ENCODE measurements at regions not wholly inside any gene's neighbourhood (a gene's known extent, or its start where the extent isn't known, plus 50 kb on each side); places are given as distances from the start of the nearest gene placed in this dataset.

- TF ChIP-seq CTCF (IDR thresholded peaks at IDR 0.05; ENCODE audit: extremely low read depth, insufficient read depth, missing control alignments), result no peak
- DNase-seq (ENCODE audit: low spot score), result no peak
- in situ Hi-C loops (cut with MboI; ENCODE audit: low pct_unique_long_range_greater_than_20kb, low sequenced_read_pairs, unreplicated experiment), result no loop called here
Observed at GRCh38 chr1:14217384-14217783, 381.1 kb upstream of the KAZN start.

- TF ChIP-seq CTCF (IDR thresholded peaks at IDR 0.05; ENCODE audit: extremely low read depth, insufficient read depth, missing control alignments), result no peak
- no peak for DNase-seq (ENCODE audit: low spot score)
- in situ Hi-C loops (cut with MboI; ENCODE audit: low pct_unique_long_range_greater_than_20kb, low sequenced_read_pairs, unreplicated experiment), result no loop called here
Observed at GRCh38 chr1:14220324-14220723, 378.2 kb upstream of the KAZN start.

GRCh38 chr1:14220811-14221210 lies 377.7 kb upstream of the KAZN start:
- TF ChIP-seq CTCF (IDR thresholded peaks at IDR 0.05; ENCODE audit: extremely low read depth, insufficient read depth, missing control alignments), result no peak
- in situ Hi-C loops (cut with MboI; ENCODE audit: low pct_unique_long_range_greater_than_20kb, low sequenced_read_pairs, unreplicated experiment), result no loop called here
- no peak for DNase-seq (ENCODE audit: low spot score)

- no peak for DNase-seq (ENCODE audit: low spot score)
- in situ Hi-C loops (cut with MboI; ENCODE audit: low pct_unique_long_range_greater_than_20kb, low sequenced_read_pairs, unreplicated experiment), result no loop called here
- no peak for TF ChIP-seq CTCF (IDR thresholded peaks at IDR 0.05; ENCODE audit: extremely low read depth, insufficient read depth, missing control alignments)
Observed at GRCh38 chr1:14222086-14222485, 376.4 kb upstream of the KAZN start.

GRCh38 chr1:14228677-14229076 lies 369.8 kb upstream of the KAZN start:
- no peak for TF ChIP-seq CTCF (IDR thresholded peaks at IDR 0.05; ENCODE audit: extremely low read depth, insufficient read depth, missing control alignments)
- in situ Hi-C loops (cut with MboI; ENCODE audit: low pct_unique_long_range_greater_than_20kb, low sequenced_read_pairs, unreplicated experiment), result no loop called here
- DNase-seq (ENCODE audit: low spot score), result no peak

- no peak for DNase-seq (ENCODE audit: low spot score)
- TF ChIP-seq CTCF (IDR thresholded peaks at IDR 0.05; ENCODE audit: extremely low read depth, insufficient read depth, missing control alignments), result no peak
- in situ Hi-C loops (cut with MboI; ENCODE audit: low pct_unique_long_range_greater_than_20kb, low sequenced_read_pairs, unreplicated experiment), result no loop called here
Observed at GRCh38 chr1:14233510-14233909, 365.0 kb upstream of the KAZN start.

- TF ChIP-seq CTCF (IDR thresholded peaks at IDR 0.05; ENCODE audit: extremely low read depth, insufficient read depth, missing control alignments), result no peak
- DNase-seq (ENCODE audit: low spot score), result no peak
- in situ Hi-C loops (cut with MboI; ENCODE audit: low pct_unique_long_range_greater_than_20kb, low sequenced_read_pairs, unreplicated experiment), result no loop called here
Observed at GRCh38 chr1:14236097-14236496, 362.4 kb upstream of the KAZN start.

Measured in GM13977 (cell line).